Esophagus squamous epithelium (tissue), 5 donors: ENCODE measurements at regions not wholly inside any gene's neighbourhood (a gene's known extent, or its start where the extent isn't known, plus 50 kb on each side); places are given as distances from the start of the nearest gene placed in this dataset.

Source experiments
- DNase-seq: peaks from one replicate; lab custom pipeline; 2025; lab: John Stamatoyannopoulos, UW
- H3K27ac ChIP-seq, 4 donors: fragments of 200-600 bp; sonication (generic); one replicate each; pipeline ENCODE4 v1.5.1; 2016 to 2019; ENCODE audit warnings: mild to moderate bottlenecking in 1 of 4
- H3K27me3 ChIP-seq, 4 donors: fragments of 200-600 bp; sonication (generic); 1 replicate in 3 of 4; 2 replicates in 1 of 4; pipeline versions ENCODE4 v1.5.1 to v1.6.0; 2017 to 2021; ENCODE audit warnings: antibody characterized with exemption in 1 of 4
- H3K36me3 ChIP-seq, 3 donors: fragments of 200-600 bp; sonication (generic); one replicate each; pipeline ENCODE4 v1.5.1; 2016 to 2019
- H3K4me1 ChIP-seq, 3 donors: fragments of 200-600 bp; sonication (generic); one replicate each; pipeline ENCODE4 v1.5.1; 2017 to 2019
- H3K4me3 ChIP-seq, 4 donors: fragments of 200-600 bp; sonication (generic); 1 replicate in 3 of 4; 2 replicates in 1 of 4; pipeline ENCODE4 v1.5.1; 2016 to 2019; ENCODE audit warnings: mild to moderate bottlenecking in 2 of 4, moderate library complexity in 1 of 4
- H3K9me3 ChIP-seq, 3 donors: fragments of 200-600 bp; sonication (generic); one replicate each; pipeline ENCODE4 v1.5.1; 2016 to 2019
- CTCF ChIP-seq, 6 experiments: fragments of 450-650 bp in 4 of 6; fragments of 200-600 bp in 2 of 6; sonication (generic) in 2 of 6; IDR thresholded peaks; one replicate each; pipeline ENCODE4 v1.5.1; 2016 to 2019; ENCODE audit warnings: antibody characterized with exemption in 6 of 6, mild to moderate bottlenecking in 4 of 6, moderate library complexity in 4 of 6
- POLR2A ChIP-seq, 4 donors: fragments of 450-650 bp; IDR thresholded peaks; one replicate each; pipeline ENCODE4 v1.6.1; 2017; ENCODE audit warnings: antibody characterized with exemption in 4 of 4, mild to moderate bottlenecking in 4 of 4, moderate library complexity in 3 of 4
- WGBS, 2 donors: methylation state at CpG; one replicate each; pipeline ENCODE4 v1.1.5; 2018; 5-methylcytosine and 5-hydroxymethylcytosine counted together
- intact Hi-C: fragments of 100-400 bp; cut with DNase I; formaldehyde crosslinking; loops from one replicate; pipeline ENCODE4 v1.15.0; 2022
- donor health status: DM: yes; HTN: yes; CAD: no.

- Histone ChIP-seq H3K4me3 (no peak overlapping the region), H3K4me1 (no peaks in the 10 kb centered on the region), H3K27ac (no peak overlapping the region), H3K9me3 (no peaks in the 10 kb centered on the region), H3K36me3 (no peaks in the 10 kb centered on the region), H3K27me3 (no peaks in the 10 kb centered on the region)
- WGBS, 2 donors, result 83% methylated on average over 1 of the region's 5 CpGs; no CpG with 5 or more reads in 1 of the 2 donors
- intact Hi-C loops, result no loop called here
- no peak for DNase-seq
- TF ChIP-seq CTCF (IDR thresholded peaks at IDR 0.05) (no peak), POLR2A (IDR thresholded peaks at IDR 0.05) (no peak)
Measured at GRCh38 chr4:136442447-136442846, 1089.8 kb downstream of the PCDH18 start.

- Histone ChIP-seq H3K27ac (no peak overlapping the region), H3K4me3 (no peak overlapping the region), H3K4me1 (no peaks in the 10 kb centered on the region), H3K27me3 (no peaks in the 10 kb centered on the region), H3K9me3 (no peaks in the 10 kb centered on the region), H3K36me3 (no peaks in the 10 kb centered on the region)
- 84 to 93% methylated on average over 2 to 5 of the region's 7 CpGs for WGBS, 2 donors
- TF ChIP-seq CTCF (IDR thresholded peaks at IDR 0.05), result no peak
- DNase-seq, result no peak
- intact Hi-C loops, result no loop called here
Measured at GRCh38 chr4:136441629-136442282, 1090.5 kb downstream of the PCDH18 start.

DNA sequence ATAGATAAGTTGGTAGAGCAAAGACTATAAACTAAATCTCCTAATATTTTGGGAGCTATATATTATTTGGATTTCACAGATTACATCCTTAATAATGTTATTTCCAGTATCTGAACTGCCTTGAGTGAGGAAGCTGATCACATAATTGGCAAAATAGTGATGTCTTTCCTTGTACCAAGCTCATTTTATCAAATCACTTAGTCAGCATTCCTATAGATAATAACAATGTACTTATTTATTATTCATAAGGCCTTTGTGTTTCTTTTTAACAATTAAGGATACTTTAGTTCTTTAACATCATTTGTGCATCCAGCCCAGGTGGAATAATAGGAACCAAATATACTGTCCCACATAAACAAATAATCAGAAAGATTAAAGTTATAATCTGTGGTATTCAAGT lies 1093.6 kb downstream of the PCDH18 start:
- Histone ChIP-seq H3K9me3 (no peaks in the 10 kb centered on the region), H3K4me1 (no peaks in the 10 kb centered on the region), H3K36me3 (no peaks in the 10 kb centered on the region), H3K4me3 (no peak overlapping the region), H3K27ac (no peak overlapping the region), H3K27me3 (no peaks in the 10 kb centered on the region)
- TF ChIP-seq POLR2A (IDR thresholded peaks at IDR 0.05), result no peak
- no peak for TF ChIP-seq CTCF (IDR thresholded peaks at IDR 0.05)
- intact Hi-C loops, result no loop called here
- no peak for DNase-seq

- H3K27ac ChIP-seq, result no peak overlapping the region
- TF ChIP-seq POLR2A (IDR thresholded peaks at IDR 0.05), result no peak
- TF ChIP-seq CTCF (IDR thresholded peaks at IDR 0.05), result no peak
- no peak for DNase-seq
- no peaks in the 10 kb centered on the region for H3K4me1 ChIP-seq
- no peaks in the 10 kb centered on the region for H3K36me3 ChIP-seq
- H3K9me3 ChIP-seq, result no peaks in the 10 kb centered on the region
- H3K4me3 ChIP-seq, result no peak overlapping the region
- H3K27me3 ChIP-seq, result no peaks in the 10 kb centered on the region
- intact Hi-C loops, result no loop called here
Measured at GRCh38 chr4:136424052-136424451, 1108.2 kb downstream of the PCDH18 start.

DNA sequence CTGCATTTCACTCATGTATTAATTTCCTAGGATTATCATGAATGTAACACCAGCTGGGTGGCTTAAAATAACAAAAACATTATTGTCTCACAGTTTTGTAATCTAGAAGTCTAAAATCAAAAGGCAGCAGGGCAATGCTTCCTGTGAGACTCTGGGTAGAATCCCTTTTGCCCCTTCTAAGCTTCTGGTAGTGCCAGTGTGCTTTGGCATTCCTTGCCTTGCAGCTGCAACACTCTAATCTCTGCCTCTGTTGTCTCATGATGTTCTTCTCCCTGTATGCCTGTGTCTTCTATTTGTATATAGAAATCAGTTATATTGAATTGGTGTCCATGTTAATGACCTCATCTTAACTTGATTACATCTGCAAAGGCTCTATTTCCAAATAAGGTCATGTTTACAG lies 1117.3 kb downstream of the PCDH18 start:
- no peaks in the 10 kb centered on the region for H3K27me3 ChIP-seq
- TF ChIP-seq POLR2A (IDR thresholded peaks at IDR 0.05) (no peak), CTCF (IDR thresholded peaks at IDR 0.05) (no peak)
- intact Hi-C loops, result no loop called here

More for the DNA sequence above, 1117.3 kb downstream of the PCDH18 start:
- no peaks in the 10 kb centered on the region for H3K9me3 ChIP-seq
- H3K4me3 ChIP-seq, result no peak overlapping the region
- DNase-seq, result no peak
- no peaks in the 10 kb centered on the region for H3K4me1 ChIP-seq
- no peak overlapping the region for H3K27ac ChIP-seq
- no peaks in the 10 kb centered on the region for H3K36me3 ChIP-seq
